DND-41 (cell line): ENCODE measurements at regions not wholly inside any gene's neighbourhood (a gene's known extent, or its start where the extent isn't known, plus 50 kb on each side); places are given as distances from the start of the nearest gene placed in this dataset.

Experiments used
- ATAC-seq: fragments of 200-7000 bp; cut with Tn5 transposase; 3 replicates; pipeline ENCODE4 v1.9.1; 2021; ENCODE audit warnings: low read depth; ENCODE audit not compliant: insufficient read depth
- DNase-seq: peaks from one replicate; pipeline ENCODE4 v3.0.0-alpha.2; 2020
- H2AFZ ChIP-seq: 2 replicates; pipeline ENCODE4 v1.6.0; 2012; ENCODE audit warnings: low read depth, low read length
- H3K27ac ChIP-seq: 2 replicates; pipeline ENCODE4 v1.5.1; 2012; ENCODE audit warnings: low read length, inconsistent platforms
- H3K27me3 ChIP-seq: fragments of 200-600 bp; sonication (generic); 2 replicates; pipeline ENCODE4 v1.6.0; 2012; ENCODE audit warnings: low read length, mild to moderate bottlenecking, inconsistent platforms; ENCODE audit not compliant: insufficient read depth, poor library complexity
- H3K36me3 ChIP-seq: 2 replicates; pipeline ENCODE4 v1.5.1; 2012; ENCODE audit warnings: low read length, inconsistent platforms; ENCODE audit not compliant: insufficient read depth
- H3K4me1 ChIP-seq: 2 replicates; pipeline ENCODE4 v1.5.1; 2012; ENCODE audit warnings: mild to moderate bottlenecking, low read length; ENCODE audit not compliant: insufficient read depth
- H3K4me2 ChIP-seq: 2 replicates; pipeline ENCODE4 v1.6.0; 2012; ENCODE audit warnings: mild to moderate bottlenecking, moderate library complexity, low read length, inconsistent platforms; ENCODE audit not compliant: insufficient read depth
- H3K4me3 ChIP-seq, 2 experiments: fragments of 200-600 bp in 1 of 2; shearing (Covaris generic) in 1 of 2; 2 replicates each; pipeline ENCODE4 v1.5.1; 2012 to 2016; ENCODE audit warnings: inconsistent platforms in 2 of 2, low read length in 2 of 2, mild to moderate bottlenecking in 2 of 2, low read depth in 1 of 2, moderate library complexity in 1 of 2
- H3K79me2 ChIP-seq: 2 replicates; pipeline ENCODE4 v1.6.0; 2012; ENCODE audit warnings: low read length, inconsistent platforms; ENCODE audit not compliant: insufficient read depth
- H3K9ac ChIP-seq: 2 replicates; pipeline ENCODE4 v1.6.0; 2012; ENCODE audit warnings: low read depth, mild to moderate bottlenecking, inconsistent platforms, low read length, moderate library complexity
- H3K9me3 ChIP-seq: 2 replicates; pipeline ENCODE4 v1.5.1; 2012; ENCODE audit warnings: low read length, moderate library complexity, mild to moderate bottlenecking, inconsistent platforms; ENCODE audit not compliant: insufficient read depth, severe bottlenecking
- H4K20me1 ChIP-seq: 2 replicates; pipeline ENCODE4 v1.6.0; 2012; ENCODE audit warnings: low read length; ENCODE audit not compliant: insufficient read depth
- CTCF ChIP-seq: IDR thresholded peaks from 2 replicates; pipeline ENCODE4 v1.5.1; 2012; ENCODE audit warnings: borderline replicate concordance, low read length, moderate library complexity, mild to moderate bottlenecking; ENCODE audit not compliant: poor library complexity, severe bottlenecking; ENCODE audit errors: extremely low read depth
- EZH2 ChIP-seq: IDR thresholded peaks from 3 replicates; pipeline ENCODE4 v1.6.1; 2012; ENCODE audit warnings: borderline replicate concordance, low read depth, mild to moderate bottlenecking, moderate library complexity, low read length, inconsistent platforms; ENCODE audit not compliant: severe bottlenecking

GRCh38 chr4:124435274-124435950 is 277.1 kb downstream of the ANKRD50 start:
- Histone ChIP-seq H4K20me1 (no peaks in the 10 kb centered on the region), H3K4me1 (no peaks in the 10 kb centered on the region), H3K79me2 (no peaks in the 10 kb centered on the region), H3K9me3 (no peaks in the 10 kb centered on the region), H2AFZ (no peak overlapping the region), H3K36me3 (no peaks in the 10 kb centered on the region), H3K27me3 (no peaks in the 10 kb centered on the region), H3K9ac (no peak overlapping the region), H3K4me2 (no peak overlapping the region), H3K4me3 (no peak overlapping the region), H3K27ac (no peak overlapping the region)
- ATAC-seq (no peak), DNase-seq (no peak)
- no peak for TF ChIP-seq EZH2

DNA sequence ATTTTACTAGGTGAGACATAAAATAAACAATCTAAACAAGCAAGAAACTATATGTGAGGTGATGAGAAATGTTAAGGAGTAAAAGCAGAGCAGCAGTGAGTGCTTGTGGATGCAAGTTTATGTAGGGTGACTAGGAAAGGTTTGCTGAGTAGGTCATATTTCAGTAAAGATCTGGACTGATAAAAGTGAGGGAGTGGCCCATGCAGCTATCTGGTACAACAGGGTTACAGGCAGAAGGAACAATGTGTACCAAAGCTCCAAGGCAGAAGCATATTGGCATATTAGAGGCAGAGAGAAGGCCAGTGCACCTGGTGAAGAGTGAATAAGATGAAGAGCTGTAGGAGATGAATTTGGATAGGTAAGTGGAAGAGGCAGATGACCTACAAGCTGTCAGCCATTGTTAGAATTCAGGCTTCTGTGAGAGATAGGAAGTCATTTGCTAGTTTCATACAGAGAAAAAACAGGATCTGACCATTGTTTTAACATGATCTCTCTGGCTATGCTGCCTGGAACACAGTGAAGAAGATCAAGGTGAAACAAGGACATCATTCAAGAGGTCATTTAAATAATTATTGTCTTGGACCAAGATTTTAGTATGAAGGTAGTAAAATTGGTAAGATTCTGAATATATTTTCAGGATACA is 274.6 kb downstream of the ANKRD50 start:
- Histone ChIP-seq H3K27ac (no peak overlapping the region), H2AFZ (no peak overlapping the region; the same call in 1 of the 2 replicates), H3K4me2 (no peak overlapping the region), H3K27me3 (no peaks in the 10 kb centered on the region), H3K79me2 (no peaks in the 10 kb centered on the region), H3K9ac (no peak overlapping the region), H4K20me1 (no peaks in the 10 kb centered on the region), H3K9me3 (no peaks in the 10 kb centered on the region), H3K36me3 (no peaks in the 10 kb centered on the region), H3K4me3 (no peak overlapping the region), H3K4me1 (no peaks in the 10 kb centered on the region)
- DNase-seq (no peak), ATAC-seq (no peak)
- TF ChIP-seq EZH2 (no peak), CTCF (no peak)

GRCh38 chr4:124445071-124445470 is 267.5 kb downstream of the ANKRD50 start:
- Histone ChIP-seq H3K4me2 (no peak overlapping the region), H3K9ac (no peak overlapping the region), H3K9me3 (peaks cover 6% of the 10 kb centered on the region), H3K27me3 (no peaks in the 10 kb centered on the region), H3K4me1 (no peaks in the 10 kb centered on the region), H3K36me3 (no peaks in the 10 kb centered on the region), H3K27ac (no peak overlapping the region), H3K4me3 (no peak overlapping the region), H2AFZ (no peak overlapping the region), H4K20me1 (no peaks in the 10 kb centered on the region), H3K79me2 (no peaks in the 10 kb centered on the region)
- TF ChIP-seq CTCF, result no peak
- no peak for TF ChIP-seq EZH2
- ATAC-seq (no peak), DNase-seq (no peak)

GRCh38 chr4:124449881-124450280 is 262.7 kb downstream of the ANKRD50 start:
- no peaks in the 10 kb centered on the region for H3K79me2 ChIP-seq

More at GRCh38 chr4:124449881-124450280, 262.7 kb downstream of the ANKRD50 start:
- no peaks in the 10 kb centered on the region for H3K36me3 ChIP-seq
- no peak overlapping the region for H3K27ac ChIP-seq
- DNase-seq, result no peak
- no peak overlapping the region for H3K4me2 ChIP-seq
- no peak overlapping the region for H3K9ac ChIP-seq
- H3K4me3 ChIP-seq, result no peak overlapping the region
- H4K20me1 ChIP-seq, result no peaks in the 10 kb centered on the region
- H2AFZ ChIP-seq, result no peak overlapping the region
- TF ChIP-seq CTCF, result no peak
- TF ChIP-seq EZH2, result no peak
- peaks cover 2% of the 10 kb centered on the region for H3K9me3 ChIP-seq
- no peaks in the 10 kb centered on the region for H3K27me3 ChIP-seq
- H3K4me1 ChIP-seq, result no peaks in the 10 kb centered on the region
- ATAC-seq, result no peak
